ENCODE measurements at regions not wholly inside any gene's neighbourhood (a gene's known extent, or its start where the extent isn't known, plus 50 kb on each side); places are given as distances from the start of the nearest gene placed in this dataset.
"Not testable (repeated sequence)": the region's sequence is repeated elsewhere in the genome, so short reads cannot be mapped to it uniquely, and the experiment has no call there.

- H3K9me2 ChIP-seq (replicated peaks; ENCODE audit: insufficient read depth, low read length); H4K20me1 ChIP-seq (ENCODE audit: insufficient read depth, low read depth, low read length); H3K9me3 ChIP-seq (ENCODE audit: low read length); H3K4me3 ChIP-seq (ENCODE audit: low read length); H3K27me3 ChIP-seq (ENCODE audit: low read length); H2AFZ ChIP-seq (ENCODE audit: low read length); H3K4me2 ChIP-seq (ENCODE audit: low read depth, low read length, poor library complexity, severe bottlenecking); H3K27ac ChIP-seq (ENCODE audit: low read length); DNase-seq; H3K9ac ChIP-seq (ENCODE audit: low read length); H3K36me3 ChIP-seq (ENCODE audit: insufficient read depth, low read length); H3K79me2 ChIP-seq (ENCODE audit: low read length); H3K4me1 ChIP-seq (ENCODE audit: low read length): not testable (repeated sequence)
Observed at GRCh38 chr4:179683661-179684060, 2241.4 kb upstream of the AGA start.

GRCh38 chr4:179692222-179692621 lies 2250.0 kb upstream of the AGA start:
- Histone ChIP-seq H3K9me3 (ENCODE audit: low read length) (no peaks in the 10 kb centered on the region), H3K79me2 (ENCODE audit: low read length) (no peaks in the 10 kb centered on the region), H2AFZ (ENCODE audit: low read length) (no peak overlapping the region), H4K20me1 (ENCODE audit: insufficient read depth, low read depth, low read length) (no peaks in the 10 kb centered on the region), H3K9ac (ENCODE audit: low read length) (no peak overlapping the region), H3K9me2 (replicated peaks; ENCODE audit: insufficient read depth, low read length) (no peaks in the 10 kb centered on the region), H3K27me3 (ENCODE audit: low read length) (no peaks in the 10 kb centered on the region), H3K4me2 (ENCODE audit: low read depth, low read length, poor library complexity, severe bottlenecking) (no peak overlapping the region), H3K36me3 (ENCODE audit: insufficient read depth, low read length) (no peaks in the 10 kb centered on the region), H3K27ac (ENCODE audit: low read length) (no peak overlapping the region), H3K4me1 (ENCODE audit: low read length) (no peaks in the 10 kb centered on the region), H3K4me3 (ENCODE audit: low read length) (no peak overlapping the region)
- DNase-seq, result no peak

- Histone ChIP-seq H3K4me1 (ENCODE audit: low read length) (no peaks in the 10 kb centered on the region), H3K4me2 (ENCODE audit: low read depth, low read length, poor library complexity, severe bottlenecking) (no peak overlapping the region), H3K27ac (ENCODE audit: low read length) (no peak overlapping the region), H3K9ac (ENCODE audit: low read length) (no peak overlapping the region), H4K20me1 (ENCODE audit: insufficient read depth, low read depth, low read length) (no peaks in the 10 kb centered on the region), H2AFZ (ENCODE audit: low read length) (no peak overlapping the region), H3K36me3 (ENCODE audit: insufficient read depth, low read length) (no peaks in the 10 kb centered on the region), H3K79me2 (ENCODE audit: low read length) (no peaks in the 10 kb centered on the region), H3K9me2 (replicated peaks; ENCODE audit: insufficient read depth, low read length) (no peaks in the 10 kb centered on the region), H3K27me3 (ENCODE audit: low read length) (no peaks in the 10 kb centered on the region), H3K9me3 (ENCODE audit: low read length) (no peaks in the 10 kb centered on the region), H3K4me3 (ENCODE audit: low read length) (no peak overlapping the region)
- DNase-seq, result no peak
Observed at GRCh38 chr4:179695175-179695574, 2252.9 kb upstream of the AGA start.

- DNase-seq, result no peak
- no peak overlapping the region for H3K4me3 ChIP-seq (ENCODE audit: low read length)
- H2AFZ ChIP-seq (ENCODE audit: low read length), result no peak overlapping the region
- no peaks in the 10 kb centered on the region for H3K79me2 ChIP-seq (ENCODE audit: low read length)
- H3K27me3 ChIP-seq (ENCODE audit: low read length), result no peaks in the 10 kb centered on the region
- H3K27ac ChIP-seq (ENCODE audit: low read length), result no peak overlapping the region
- no peaks in the 10 kb centered on the region for H3K36me3 ChIP-seq (ENCODE audit: insufficient read depth, low read length)
- no peak overlapping the region for H3K4me2 ChIP-seq (ENCODE audit: low read depth, low read length, poor library complexity, severe bottlenecking)
- no peak overlapping the region for H3K9ac ChIP-seq (ENCODE audit: low read length)
- no peaks in the 10 kb centered on the region for H4K20me1 ChIP-seq (ENCODE audit: insufficient read depth, low read depth, low read length)
- no peaks in the 10 kb centered on the region for H3K4me1 ChIP-seq (ENCODE audit: low read length)
- H3K9me2 ChIP-seq (replicated peaks; ENCODE audit: insufficient read depth, low read length), result no peaks in the 10 kb centered on the region
- no peaks in the 10 kb centered on the region for H3K9me3 ChIP-seq (ENCODE audit: low read length)
Observed at GRCh38 chr4:179698321-179698720, 2256.1 kb upstream of the AGA start.

GRCh38 chr4:179709961-179710624 lies 2267.9 kb upstream of the AGA start:
- Histone ChIP-seq H3K4me2 (ENCODE audit: low read depth, low read length, poor library complexity, severe bottlenecking) (no peak overlapping the region), H3K4me1 (ENCODE audit: low read length) (no peaks in the 10 kb centered on the region)
- no peak for DNase-seq

GRCh38 chr4:179719766-179720450 lies 2277.7 kb upstream of the AGA start:
- H3K27me3 ChIP-seq (ENCODE audit: low read length), result no peaks in the 10 kb centered on the region
- no peak overlapping the region for H2AFZ ChIP-seq (ENCODE audit: low read length)
- no peak overlapping the region for H3K9ac ChIP-seq (ENCODE audit: low read length)
- no peak overlapping the region for H3K27ac ChIP-seq (ENCODE audit: low read length)
- no peaks in the 10 kb centered on the region for H3K9me3 ChIP-seq (ENCODE audit: low read length)
- DNase-seq, result no peak
- H3K4me2 ChIP-seq (ENCODE audit: low read depth, low read length, poor library complexity, severe bottlenecking), result no peak overlapping the region
- H3K4me3 ChIP-seq (ENCODE audit: low read length), result no peak overlapping the region
- no peaks in the 10 kb centered on the region for H3K79me2 ChIP-seq (ENCODE audit: low read length)
- H4K20me1 ChIP-seq (ENCODE audit: insufficient read depth, low read depth, low read length), result no peaks in the 10 kb centered on the region
- no peaks in the 10 kb centered on the region for H3K36me3 ChIP-seq (ENCODE audit: insufficient read depth, low read length)
- no peaks in the 10 kb centered on the region for H3K4me1 ChIP-seq (ENCODE audit: low read length)
- no peaks in the 10 kb centered on the region for H3K9me2 ChIP-seq (replicated peaks; ENCODE audit: insufficient read depth, low read length)

More at GRCh38 chr4:179709961-179710624, 2267.9 kb upstream of the AGA start:
- H3K27ac ChIP-seq (ENCODE audit: low read length), result no peak overlapping the region
- no peak overlapping the region for H3K9ac ChIP-seq (ENCODE audit: low read length)
- no peak overlapping the region for H3K4me3 ChIP-seq (ENCODE audit: low read length)
- no peaks in the 10 kb centered on the region for H3K27me3 ChIP-seq (ENCODE audit: low read length)
- H4K20me1 ChIP-seq (ENCODE audit: insufficient read depth, low read depth, low read length), result no peaks in the 10 kb centered on the region
- no peaks in the 10 kb centered on the region for H3K79me2 ChIP-seq (ENCODE audit: low read length)
- H3K9me2 ChIP-seq (replicated peaks; ENCODE audit: insufficient read depth, low read length), result no peaks in the 10 kb centered on the region
- no peaks in the 10 kb centered on the region for H3K9me3 ChIP-seq (ENCODE audit: low read length)
- H3K36me3 ChIP-seq (ENCODE audit: insufficient read depth, low read length), result no peaks in the 10 kb centered on the region
- no peak overlapping the region for H2AFZ ChIP-seq (ENCODE audit: low read length)

- not testable (repeated sequence) for H3K79me2 ChIP-seq (ENCODE audit: low read length); H3K4me3 ChIP-seq (ENCODE audit: low read length); H3K4me1 ChIP-seq (ENCODE audit: low read length); H2AFZ ChIP-seq (ENCODE audit: low read length); H3K9me2 ChIP-seq (replicated peaks; ENCODE audit: insufficient read depth, low read length); H3K9ac ChIP-seq (ENCODE audit: low read length); H3K27ac ChIP-seq (ENCODE audit: low read length); H3K9me3 ChIP-seq (ENCODE audit: low read length); H3K36me3 ChIP-seq (ENCODE audit: insufficient read depth, low read length); H3K27me3 ChIP-seq (ENCODE audit: low read length); DNase-seq; H3K4me2 ChIP-seq (ENCODE audit: low read depth, low read length, poor library complexity, severe bottlenecking); H4K20me1 ChIP-seq (ENCODE audit: insufficient read depth, low read depth, low read length)
Observed at GRCh38 chr4:179726491-179726890, 2284.3 kb upstream of the AGA start.

- Histone ChIP-seq H2AFZ (ENCODE audit: low read length) (no peak overlapping the region), H3K4me3 (ENCODE audit: low read length) (no peak overlapping the region), H3K4me1 (ENCODE audit: low read length) (no peaks in the 10 kb centered on the region), H3K4me2 (ENCODE audit: low read depth, low read length, poor library complexity, severe bottlenecking) (no peak overlapping the region), H4K20me1 (ENCODE audit: insufficient read depth, low read depth, low read length) (no peaks in the 10 kb centered on the region), H3K9me3 (ENCODE audit: low read length) (no peaks in the 10 kb centered on the region), H3K27ac (ENCODE audit: low read length) (no peak overlapping the region), H3K27me3 (ENCODE audit: low read length) (no peaks in the 10 kb centered on the region), H3K9me2 (replicated peaks; ENCODE audit: insufficient read depth, low read length) (no peaks in the 10 kb centered on the region), H3K79me2 (ENCODE audit: low read length) (no peaks in the 10 kb centered on the region), H3K36me3 (ENCODE audit: insufficient read depth, low read length) (no peaks in the 10 kb centered on the region), H3K9ac (ENCODE audit: low read length) (no peak overlapping the region)
- no peak for DNase-seq
Observed at GRCh38 chr4:179728305-179728704, 2286.1 kb upstream of the AGA start.
